ENCODE measurements at regions not wholly inside any gene's neighbourhood (a gene's known extent, or its start where the extent isn't known, plus 50 kb on each side); places are given as distances from the start of the nearest gene placed in this dataset.

DNA sequence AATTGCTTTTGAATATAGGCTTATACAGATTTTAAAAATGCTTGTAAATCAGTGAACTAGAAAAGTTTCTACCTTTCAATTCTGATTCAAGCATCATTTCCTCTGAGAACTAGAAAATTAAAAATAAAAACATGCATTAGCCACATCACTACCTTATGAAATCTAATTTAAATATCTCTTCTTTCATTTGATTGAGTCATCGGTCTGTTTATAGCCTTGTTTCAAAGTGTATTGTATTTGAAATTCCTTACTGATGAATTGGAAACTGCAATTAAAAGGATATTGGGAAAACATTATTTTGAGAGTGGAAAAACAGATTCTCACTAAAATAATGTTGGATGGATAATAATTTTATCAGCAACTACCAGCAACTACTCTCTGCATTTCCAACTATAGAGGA lies 717.7 kb upstream of the FAM98A start:
- TF ChIP-seq CTCF (IDR thresholded peaks at IDR 0.05) = no peak
- TF ChIP-seq POLR2A (IDR thresholded peaks at IDR 0.05) = no peak
